HG03558 (cell line): ENCODE measurements at regions not wholly inside any gene's neighbourhood (a gene's known extent, or its start where the extent isn't known, plus 50 kb on each side); places are given as distances from the start of the nearest gene placed in this dataset.

Experiments used
- ATAC-seq: cut with Tn5 transposase; IDR thresholded peaks from one replicate; pipeline ENCODE4 v1.9.1; 2021; ENCODE audit warnings: moderate number of reproducible peaks; ENCODE audit not compliant: unreplicated experiment; ENCODE audit errors: extremely low read depth

DNA sequence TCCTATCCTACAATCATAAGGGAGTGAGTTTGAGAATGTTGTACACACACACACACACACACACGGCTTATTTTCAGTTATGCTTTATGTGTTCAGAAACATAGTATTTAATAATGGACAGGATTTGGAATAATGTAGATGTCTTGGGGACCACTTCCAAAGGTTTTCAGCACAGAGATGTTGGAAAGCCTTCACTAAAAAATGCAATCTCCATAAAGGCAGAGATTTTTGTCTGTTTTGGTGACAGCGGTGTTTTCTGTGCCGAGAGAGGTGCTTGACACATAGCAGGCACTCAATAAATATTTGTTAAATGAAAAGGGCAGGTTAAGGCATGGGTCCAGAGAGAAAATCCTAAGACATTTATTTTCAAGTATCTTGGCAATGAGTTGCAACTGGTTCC is 428.2 kb upstream of the RGMA start:
- ATAC-seq, result no peak

DNA sequence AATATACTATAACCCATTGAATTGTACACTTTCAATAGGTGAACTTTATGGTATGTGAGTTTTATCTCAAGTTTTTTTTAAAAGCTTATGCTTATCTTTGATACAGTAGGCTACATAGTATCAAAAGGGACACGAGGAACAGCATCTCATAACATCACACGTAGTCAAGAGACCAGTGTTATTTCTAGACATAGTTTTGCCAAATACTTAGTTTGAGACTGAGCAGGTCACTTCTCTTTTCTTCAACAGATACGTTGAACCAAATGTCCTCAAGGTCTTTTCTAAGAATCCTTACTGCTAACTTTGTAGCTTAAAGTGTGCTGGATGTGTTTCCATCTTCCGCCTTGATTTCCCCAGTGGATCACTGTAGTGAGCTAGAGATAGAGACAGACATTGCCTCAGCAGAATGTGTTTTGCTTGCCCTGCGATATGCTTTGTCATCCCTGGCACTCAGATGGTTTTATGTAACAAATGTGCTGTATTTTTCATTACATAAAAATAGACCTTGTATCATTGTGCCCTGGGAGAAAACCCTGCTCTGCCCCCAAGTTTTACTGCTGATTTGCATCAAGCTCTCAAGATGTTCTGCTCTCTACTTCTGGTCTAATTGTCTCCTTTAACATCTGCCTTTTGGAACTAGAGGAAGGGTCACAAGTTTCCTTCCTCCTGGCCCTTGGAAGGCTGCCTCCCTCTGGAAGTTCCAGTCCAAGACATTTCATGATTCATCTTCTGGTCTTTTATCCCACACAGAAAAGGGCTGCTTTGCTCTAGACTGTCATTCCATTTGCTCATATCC is 426.4 kb upstream of the RGMA start:
- no peak for ATAC-seq

DNA sequence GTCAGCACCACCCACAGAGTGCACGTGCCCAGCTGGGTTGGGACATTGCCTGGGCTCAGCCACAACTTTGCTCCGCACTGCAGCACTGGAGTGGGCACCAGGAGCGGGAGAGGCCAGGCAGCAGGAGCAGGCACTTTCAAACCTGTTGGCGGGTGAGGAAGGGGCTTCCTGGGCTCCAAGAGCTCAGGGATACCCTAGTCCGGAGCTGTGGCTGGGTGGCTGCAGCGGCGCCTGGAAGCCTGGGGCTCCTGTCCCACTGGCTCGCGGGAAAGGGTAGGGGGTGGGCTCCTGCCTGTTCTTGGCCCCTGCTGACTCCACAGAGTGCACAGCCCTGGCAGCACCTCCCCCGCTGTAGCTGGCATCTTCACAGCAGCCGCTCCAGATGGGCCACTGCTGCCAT is 417.6 kb upstream of the RGMA start:
- ATAC-seq, result no peak

DNA sequence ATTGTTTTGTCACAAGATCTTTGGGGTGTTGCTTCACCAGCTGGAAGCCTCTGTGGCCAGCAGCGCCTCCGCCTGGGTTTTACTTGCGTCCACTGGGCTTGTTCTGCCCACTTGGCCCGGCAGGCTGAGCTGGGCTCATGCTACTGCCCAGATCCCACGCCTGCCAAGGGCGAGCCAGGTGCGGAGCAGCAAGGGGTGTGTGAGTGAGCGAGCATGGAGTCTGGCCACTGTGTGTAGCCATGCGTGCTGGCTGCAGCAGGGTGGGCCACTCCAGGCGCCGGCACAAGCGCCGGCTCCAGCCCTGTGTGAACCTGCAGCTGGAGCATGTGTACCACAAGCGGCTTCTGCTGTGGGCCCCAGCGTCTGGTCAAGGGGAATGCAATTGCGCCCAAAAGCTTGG is 416.5 kb upstream of the RGMA start:
- no peak for ATAC-seq

DNA sequence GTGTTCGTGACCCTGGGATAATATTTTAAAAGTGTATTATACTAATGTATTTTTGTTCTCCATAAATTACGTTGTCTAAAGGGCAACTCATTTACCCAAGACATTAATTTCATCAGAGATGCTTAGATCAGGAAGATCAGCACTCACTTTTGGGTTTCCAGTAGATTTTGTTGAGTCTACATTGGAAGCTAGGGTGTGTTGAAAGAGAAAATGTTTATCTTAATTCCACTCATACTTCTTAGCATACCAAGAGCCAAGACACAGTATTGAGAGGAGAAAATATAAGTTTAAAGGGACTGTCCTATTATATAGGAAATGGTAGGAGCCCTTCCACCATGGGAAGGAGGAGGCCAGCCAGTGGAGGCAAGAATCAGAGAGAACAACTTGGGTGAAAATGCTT is 412.9 kb upstream of the RGMA start:
- no peak for ATAC-seq

DNA sequence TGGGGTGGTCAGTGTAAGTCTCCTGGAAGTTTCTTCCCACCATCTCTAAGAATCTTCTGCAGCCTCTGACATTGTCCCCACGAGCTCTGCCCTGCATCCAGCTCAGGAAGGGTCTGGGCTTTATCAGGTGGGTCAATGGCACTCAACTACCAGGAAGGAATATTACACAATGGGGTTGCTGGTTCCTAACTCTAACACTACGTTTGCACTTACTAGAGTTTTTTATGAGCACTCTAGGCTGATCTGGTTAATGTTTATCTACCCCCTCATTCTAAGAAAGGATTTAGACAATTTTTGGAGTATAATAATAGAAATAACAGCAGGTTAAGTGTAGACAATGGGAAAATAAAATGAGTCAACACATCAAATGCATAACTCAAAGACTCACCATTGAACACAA is 411.1 kb upstream of the RGMA start:
- no peak for ATAC-seq

DNA sequence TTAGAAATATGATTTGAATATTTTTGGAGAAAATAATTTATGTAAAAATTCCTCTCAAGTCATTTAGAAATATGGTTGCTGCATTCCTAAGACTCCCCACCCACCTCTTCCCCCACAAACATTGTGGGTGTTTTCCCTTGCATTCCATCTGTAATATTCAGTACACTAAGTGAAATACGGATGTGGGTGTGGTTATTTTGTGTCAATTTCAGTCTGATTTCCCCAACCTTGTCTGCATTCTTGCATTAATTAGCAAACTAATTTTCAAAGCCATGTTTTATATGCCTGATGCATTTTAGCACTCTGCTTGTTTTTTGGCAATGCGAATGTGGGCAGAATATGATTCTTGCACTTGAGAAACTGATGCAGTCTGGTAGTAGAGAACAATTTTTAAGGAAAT is 408.3 kb upstream of the RGMA start:
- no peak for ATAC-seq

DNA sequence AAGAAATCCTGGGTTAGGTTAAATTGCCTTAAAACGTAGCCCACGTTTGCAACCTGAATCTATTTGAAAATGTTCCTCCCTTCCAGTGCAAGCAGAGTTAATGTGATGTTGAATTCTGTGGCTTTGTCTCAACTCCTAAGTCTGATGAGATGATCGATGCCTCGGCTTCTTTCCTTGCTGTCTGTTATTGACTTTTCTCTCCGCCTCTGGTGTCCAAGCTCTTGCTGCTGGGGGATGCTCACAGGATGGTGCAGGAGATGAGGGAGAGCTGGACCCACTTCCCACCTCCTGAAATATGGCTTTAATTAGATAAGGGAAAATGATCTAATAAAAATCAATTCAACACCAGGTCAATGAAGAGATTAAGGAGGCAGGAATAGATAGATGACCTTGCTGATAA is 407.9 kb upstream of the RGMA start:
- no peak for ATAC-seq

DNA sequence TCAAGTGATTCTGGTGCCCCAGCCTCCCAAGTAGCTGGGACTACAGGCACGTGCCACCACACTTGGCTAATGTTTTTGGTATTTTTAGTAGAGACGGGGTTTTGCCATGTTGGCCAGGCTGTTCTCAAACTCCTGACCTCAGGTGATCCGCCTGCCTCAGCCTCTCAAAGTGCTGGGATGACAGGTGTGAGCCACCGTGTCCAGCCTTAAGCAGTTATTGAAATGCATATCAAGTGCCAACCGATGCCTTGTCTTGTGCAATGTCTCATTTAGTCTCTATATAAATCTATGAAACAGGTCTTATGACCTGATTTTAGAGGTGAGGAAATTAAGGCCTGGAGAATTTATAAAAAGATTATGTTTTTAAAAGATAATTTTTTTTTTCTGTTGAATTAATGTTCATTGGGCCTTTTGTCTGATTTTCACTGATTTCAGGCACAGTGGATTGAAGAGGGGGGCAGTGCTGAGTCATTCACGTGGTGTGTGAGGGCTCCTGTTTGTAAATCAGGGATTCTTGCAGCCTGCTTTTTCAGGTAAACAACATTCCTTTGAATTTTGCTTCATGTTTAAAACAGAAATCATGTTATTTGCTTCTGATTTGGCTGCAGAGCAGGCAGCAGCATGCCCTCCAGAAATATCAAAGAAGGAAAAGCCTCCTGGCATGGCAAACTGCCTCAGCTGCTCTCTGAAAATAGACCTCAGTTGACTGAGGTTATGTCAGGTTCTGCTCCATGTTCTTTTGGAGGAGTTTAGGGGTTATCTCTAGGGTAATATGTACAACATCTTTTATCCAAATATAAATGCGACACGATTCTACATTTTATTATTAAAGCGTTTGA is 407.0 kb upstream of the RGMA start:
- ATAC-seq, result no peak

DNA sequence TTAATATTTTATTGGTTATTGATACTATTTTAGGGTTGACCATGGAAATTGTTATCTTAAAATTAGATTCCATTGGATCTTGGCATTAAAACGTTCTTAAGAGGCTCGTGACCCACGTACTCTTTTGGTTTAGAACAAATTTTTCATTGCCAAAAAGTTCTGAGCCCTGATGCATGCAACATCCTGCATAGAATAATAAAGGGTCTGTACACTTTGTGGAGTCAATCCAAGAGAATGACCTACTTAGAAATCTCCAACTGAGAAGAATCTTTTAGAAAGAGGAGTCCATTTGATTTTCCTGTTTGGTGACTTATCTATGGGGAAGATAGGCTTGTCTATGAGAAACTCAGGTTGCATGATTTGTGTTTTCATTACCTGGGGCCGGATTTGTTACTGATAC is 404.2 kb upstream of the RGMA start:
- no peak for ATAC-seq

DNA sequence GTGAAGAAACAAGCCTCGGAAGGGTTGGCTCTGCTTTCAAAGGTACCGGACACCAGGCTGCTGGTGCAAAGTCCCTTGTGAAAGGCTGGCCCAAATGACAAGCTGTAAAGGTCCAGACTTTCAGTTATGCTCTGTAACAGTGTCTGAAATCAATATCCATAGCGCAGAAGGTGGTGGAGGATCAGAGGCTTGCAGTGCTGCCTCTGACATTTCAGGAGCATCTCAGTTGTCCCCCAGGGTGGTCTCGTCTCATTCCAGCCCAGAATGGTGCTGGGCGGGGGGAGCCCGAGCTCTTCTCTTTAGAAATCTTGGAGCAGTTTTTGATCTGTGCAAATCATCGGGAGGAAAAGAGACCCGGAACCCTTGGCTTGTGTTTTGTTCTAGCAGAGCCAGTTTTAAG is 402.3 kb upstream of the RGMA start:
- ATAC-seq, result no peak

DNA sequence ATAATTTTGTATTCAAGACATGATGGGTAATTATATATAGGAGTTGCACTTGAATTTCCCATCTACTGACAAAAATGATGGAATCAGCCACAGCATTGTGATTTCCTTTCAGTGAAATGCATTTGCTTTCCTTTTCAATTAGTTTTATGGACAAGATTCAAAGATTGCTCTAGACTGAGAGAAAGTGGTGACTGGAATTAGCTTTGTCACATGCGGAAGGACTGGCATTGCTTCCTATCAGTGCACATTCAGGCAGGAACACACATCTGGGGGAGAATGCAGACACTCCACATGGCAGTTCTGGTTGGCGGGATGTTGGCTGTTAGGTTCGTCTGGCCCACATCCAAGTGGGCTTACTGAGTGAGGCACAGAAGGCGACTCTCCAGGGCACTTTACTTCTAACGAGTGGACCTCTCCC is 399.3 kb upstream of the RGMA start:
- ATAC-seq, result no peak

DNA sequence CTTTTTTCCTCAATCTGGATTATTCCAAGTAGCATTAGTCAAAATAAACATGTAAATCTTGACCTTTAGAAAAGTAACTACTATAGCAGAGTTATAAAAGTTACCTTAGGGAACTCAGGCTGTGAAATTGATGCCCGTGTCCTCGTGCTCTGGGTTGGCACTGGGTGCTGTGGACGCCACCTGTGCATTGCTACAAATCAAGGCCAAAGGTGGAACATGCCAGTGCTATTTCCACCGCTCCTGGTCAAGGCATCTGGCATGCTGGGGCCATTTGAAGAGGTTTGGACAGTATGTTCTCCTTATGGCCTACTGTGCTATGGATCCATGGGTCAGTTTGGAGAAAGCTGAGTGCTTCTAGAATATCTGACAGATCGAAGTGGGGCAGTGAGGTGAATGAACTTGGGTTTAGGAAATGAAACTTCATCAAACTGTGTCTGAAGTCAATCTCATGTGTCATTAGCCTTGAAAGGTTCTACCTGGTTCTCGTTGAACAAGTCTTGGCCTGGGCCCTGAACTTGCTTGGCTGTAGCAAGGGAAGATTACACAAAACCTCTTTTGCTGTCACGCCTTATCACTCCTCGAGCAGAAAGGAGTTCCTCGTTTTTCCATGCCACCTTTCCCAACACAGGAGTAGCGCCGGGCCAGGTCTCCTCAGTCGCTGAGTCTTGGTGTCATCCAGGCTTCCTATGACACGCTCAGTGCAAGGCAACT is 397.6 kb upstream of the RGMA start:
- no peak for ATAC-seq

DNA sequence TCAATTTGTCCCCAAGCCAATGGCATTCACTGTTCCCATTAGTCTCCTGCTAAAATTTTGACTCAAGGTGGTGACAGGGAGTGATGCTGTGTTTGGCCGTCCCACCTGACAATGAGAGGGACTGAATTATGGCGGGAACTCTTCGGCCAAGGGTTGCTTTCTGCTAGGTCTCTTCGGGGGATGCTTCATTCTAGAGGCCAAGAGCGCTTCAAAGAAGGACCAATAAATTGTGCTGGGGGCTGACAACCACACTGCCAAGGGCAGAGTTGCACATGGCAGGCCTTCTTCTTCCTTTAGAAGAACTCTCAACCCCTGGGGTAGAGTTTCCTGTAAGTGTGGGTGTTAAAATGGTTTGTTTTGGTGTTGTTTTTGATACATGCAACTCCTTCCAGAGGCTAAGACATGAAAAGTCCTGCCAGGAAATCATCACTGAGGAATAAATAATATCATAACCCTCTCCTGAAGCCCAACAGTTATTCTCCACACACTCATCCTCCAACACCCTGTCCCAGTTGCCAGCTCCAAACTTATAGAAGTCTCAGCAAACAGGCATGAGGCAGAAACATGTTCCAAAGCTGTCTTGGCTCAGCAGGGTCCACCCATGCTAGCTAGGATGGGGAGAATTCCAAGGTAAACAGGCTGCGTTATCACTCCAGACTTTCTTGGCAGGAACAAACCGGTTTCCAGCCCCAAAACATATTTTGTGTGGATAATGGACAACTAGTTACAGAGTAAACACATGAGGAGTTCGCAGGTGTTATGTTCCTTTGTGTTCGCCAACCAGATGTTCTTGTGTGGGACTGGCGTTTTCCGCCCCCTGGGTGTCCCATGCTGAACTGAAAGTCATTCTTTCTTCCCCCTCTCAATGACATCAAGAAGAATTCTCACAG is 396.7 kb upstream of the RGMA start:
- ATAC-seq, result no peak

DNA sequence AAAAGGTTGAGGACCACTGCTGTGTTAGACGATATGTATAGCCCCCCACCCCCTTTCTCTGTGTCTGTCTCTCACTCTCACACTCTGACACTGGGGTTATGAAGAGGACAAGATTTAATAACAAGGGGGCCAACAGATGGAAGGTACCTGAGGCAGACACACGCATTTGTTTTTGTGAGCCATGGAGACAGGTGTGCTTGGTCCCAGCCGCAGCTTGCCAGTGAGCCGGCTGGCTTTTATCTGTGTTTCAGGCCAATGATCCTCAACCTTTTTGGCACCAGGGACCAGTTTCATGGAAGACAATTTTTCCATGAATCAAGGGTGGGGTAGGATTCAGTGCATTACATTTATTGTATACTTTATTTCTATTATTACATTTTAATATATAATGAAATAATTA is 394.9 kb upstream of the RGMA start:
- ATAC-seq, result no peak

DNA sequence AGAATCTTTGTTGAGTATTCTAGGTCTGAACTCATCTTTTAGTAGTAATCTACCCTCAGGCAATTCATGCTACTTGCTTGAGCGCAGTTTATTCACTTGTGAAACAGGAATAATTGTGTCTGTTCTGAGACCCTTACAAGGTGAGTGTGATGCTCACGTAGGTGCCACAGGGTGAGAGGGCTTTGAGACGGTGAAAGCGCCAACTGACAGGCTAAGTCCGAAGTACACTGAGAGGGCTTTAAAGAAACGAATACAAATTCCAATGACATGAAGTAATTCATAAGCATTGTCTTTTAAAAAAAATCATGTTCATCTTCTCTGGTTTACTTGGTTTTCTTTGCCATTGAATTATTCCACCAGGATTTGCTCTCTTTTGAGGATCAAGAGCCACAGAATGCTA is 393.7 kb upstream of the RGMA start:
- no peak for ATAC-seq

DNA sequence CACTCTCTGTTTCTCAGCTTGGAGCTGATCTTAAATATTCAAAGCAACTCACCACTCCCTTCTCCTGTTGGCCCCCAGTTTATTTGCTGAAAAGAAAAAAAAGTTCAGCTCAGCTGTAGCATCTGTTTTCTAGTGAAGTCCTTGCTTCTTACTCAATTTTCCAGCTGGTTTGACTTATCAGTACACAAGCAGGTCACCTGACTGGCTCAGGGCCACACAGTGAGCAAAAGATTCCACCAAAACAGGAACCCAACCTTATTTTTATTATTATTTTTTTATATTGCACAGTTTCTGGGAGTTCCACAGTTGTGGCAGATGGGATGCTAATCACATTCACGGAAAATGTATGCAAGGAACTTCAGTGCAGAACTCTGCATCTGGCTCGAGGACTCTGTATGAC is 390.7 kb upstream of the RGMA start:
- no peak for ATAC-seq

DNA sequence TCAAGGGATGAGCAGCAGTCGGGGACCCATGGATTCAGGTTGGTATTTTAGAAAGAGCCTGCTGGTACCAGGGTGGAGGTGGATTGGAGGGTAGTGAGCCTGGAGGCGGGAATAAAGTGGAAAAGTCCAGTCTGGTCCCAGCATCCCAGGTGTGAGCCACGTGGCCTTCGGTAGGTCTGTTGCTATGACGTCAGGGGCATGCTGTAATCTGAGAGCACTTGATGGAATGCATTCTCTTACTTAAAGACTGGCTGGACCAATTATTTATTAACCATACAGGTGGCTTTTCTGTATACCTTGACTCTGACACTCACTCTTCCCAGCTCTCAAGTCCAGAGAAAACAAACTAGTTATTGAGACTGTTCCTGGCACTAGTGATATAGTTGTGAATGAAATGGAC is 389.9 kb upstream of the RGMA start:
- no peak for ATAC-seq

DNA sequence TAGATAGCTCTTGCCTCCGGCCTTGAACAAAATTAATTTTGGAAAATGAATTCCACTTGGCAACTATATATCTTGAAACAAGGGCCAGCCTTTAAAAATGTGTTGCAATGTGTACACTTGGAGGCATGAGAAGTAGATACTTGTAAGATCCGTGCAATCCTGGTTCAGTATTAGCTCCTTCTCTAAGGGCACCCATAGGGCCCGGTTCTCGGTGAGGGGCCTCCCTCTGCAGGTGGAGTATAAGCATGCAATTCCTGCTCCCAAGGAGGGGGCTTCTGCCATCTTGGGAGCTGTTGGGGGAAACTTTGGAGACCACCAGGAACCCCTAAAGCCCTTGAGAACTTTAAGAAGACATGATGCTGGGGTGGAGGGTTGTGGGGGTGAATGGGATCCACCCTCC is 388.7 kb upstream of the RGMA start:
- no peak for ATAC-seq

DNA sequence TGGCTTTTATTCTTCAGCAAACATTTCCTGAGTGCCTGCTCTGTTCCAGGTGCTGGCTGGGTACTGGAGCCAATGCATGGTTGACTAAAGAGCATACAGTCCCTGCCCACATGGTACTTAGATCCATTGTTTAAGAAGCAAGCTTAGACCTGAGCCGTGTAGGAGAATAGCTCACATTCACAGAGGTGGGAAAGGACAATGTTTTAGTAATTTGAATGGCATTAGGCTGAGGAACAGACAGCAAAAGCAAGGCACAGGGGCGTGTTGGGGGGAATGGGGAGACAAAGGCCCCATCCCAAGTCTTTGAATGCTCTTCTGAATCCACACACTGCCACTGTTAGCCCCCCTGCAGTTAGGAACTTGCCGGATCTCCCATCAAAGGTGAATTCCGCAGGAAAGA is 388.2 kb upstream of the RGMA start:
- no peak for ATAC-seq
